AG09319 (cell line): ENCODE measurements at regions not wholly inside any gene's neighbourhood (a gene's known extent, or its start where the extent isn't known, plus 50 kb on each side); places are given as distances from the start of the nearest gene placed in this dataset.

Source experiments
- DNase-seq: peaks from one replicate; pipeline ENCODE4 v3.0.0-alpha.2; 2010; ENCODE audit warnings: low read depth; ENCODE audit errors: extremely low read depth
- TF ChIP-seq, protein P1 (sequence below): IDR thresholded peaks from 2 replicates; pipeline ENCODE4 v1.5.1; 2011; ENCODE audit warnings: low read depth, mild to moderate bottlenecking, inconsistent platforms, low read length, moderate library complexity

DNA sequence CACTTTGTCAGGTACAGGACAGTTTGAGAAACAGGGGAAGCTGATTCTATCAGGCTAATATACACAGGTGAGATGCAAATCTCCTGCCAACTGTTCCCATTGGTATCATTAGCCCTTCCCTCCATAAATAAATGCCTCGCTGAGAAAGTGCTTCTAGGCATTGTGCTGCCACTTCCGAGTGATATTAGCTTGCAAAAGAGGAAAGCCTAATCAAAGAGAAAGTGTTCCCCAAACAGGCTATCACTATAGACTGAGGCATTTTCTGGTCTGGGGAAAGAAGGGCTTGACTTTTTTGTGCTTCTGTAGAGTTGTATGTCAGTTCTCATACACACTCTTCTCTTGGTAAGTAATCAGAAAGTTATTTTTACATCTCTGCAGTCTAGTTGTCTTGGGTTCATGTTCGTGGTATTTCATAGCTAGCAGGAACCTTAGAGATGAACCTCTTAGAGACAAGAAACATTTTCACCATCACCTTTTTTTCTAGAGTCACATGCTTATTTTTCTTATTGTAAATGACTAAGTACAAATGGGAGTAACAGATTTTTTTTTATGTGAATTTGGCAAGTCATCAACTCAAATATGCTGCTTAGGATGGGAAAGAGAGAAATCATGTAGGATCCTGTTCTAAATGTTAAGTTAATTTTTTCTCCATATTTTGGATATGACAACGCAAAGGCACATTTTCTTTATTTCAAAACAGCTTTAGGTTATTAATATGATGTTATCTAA lies 1009.8 kb downstream of the ADGRL3 start:
- DNase-seq: no peak
- TF ChIP-seq, protein P1, sequence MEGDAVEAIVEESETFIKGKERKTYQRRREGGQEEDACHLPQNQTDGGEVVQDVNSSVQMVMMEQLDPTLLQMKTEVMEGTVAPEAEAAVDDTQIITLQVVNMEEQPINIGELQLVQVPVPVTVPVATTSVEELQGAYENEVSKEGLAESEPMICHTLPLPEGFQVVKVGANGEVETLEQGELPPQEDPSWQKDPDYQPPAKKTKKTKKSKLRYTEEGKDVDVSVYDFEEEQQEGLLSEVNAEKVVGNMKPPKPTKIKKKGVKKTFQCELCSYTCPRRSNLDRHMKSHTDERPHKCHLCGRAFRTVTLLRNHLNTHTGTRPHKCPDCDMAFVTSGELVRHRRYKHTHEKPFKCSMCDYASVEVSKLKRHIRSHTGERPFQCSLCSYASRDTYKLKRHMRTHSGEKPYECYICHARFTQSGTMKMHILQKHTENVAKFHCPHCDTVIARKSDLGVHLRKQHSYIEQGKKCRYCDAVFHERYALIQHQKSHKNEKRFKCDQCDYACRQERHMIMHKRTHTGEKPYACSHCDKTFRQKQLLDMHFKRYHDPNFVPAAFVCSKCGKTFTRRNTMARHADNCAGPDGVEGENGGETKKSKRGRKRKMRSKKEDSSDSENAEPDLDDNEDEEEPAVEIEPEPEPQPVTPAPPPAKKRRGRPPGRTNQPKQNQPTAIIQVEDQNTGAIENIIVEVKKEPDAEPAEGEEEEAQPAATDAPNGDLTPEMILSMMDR: no peak

GRCh38 chr4:62208921-62209320 lies 1008.8 kb downstream of the ADGRL3 start:
- TF ChIP-seq, protein P1: no peak
- DNase-seq: no peak

- TF ChIP-seq, protein P1: no peak
These were observed 1004.0 kb downstream of the ADGRL3 start for GRCh38 chr4:62204136-62204535.

DNA sequence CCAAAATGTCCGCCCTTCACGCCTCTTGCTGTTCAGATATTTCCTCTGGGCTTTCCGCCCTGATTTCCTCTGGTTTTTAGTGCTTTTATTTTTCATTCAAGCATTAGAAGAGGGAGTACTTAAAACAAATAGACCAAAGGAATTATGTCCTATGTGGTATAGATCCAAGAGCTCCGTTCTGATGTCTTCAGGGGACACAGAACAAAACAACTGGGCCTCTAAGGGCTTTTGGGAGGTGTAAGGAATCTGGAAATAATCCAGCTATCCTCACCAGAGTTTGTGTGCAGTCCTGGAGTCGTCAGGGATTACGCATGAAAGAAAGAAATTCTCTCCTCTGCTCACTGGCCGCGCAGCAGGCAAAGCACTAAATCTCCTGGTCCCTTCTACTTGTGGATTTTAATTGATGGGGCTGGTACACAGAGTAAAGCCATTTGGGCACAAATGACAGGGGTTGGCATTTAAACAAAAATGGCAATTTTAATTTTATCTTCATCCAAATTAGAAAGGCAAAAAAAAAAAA lies 999.2 kb downstream of the ADGRL3 start:
- no peak for DNase-seq
- TF ChIP-seq, protein P1: no peak

More at GRCh38 chr4:62204136-62204535, 1004.0 kb downstream of the ADGRL3 start:
- DNase-seq: no peak

GRCh38 chr4:62196338-62196737 lies 996.2 kb downstream of the ADGRL3 start:
- DNase-seq: no peak
- TF ChIP-seq, protein P1: no peak

DNA sequence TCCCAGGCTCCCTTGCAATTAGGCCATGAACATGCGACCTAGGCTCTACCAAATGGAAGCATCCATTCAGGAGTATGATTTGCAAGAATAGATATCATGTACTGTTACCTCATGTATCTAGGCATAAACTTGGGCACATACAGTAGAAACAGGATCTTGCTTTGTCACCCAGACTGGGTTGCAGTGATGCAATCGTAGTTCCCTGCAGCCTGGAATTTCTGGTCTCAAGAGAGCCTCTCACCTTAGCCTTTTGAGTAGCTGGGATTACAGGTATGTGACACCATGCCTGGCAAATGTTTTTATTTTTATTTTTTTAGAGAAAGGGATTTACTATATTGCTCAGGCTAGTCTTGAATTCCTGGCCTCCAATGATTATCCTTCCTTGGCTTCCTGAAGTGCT lies 994.2 kb downstream of the ADGRL3 start:
- TF ChIP-seq, protein P1: no peak
- no peak for DNase-seq

DNA sequence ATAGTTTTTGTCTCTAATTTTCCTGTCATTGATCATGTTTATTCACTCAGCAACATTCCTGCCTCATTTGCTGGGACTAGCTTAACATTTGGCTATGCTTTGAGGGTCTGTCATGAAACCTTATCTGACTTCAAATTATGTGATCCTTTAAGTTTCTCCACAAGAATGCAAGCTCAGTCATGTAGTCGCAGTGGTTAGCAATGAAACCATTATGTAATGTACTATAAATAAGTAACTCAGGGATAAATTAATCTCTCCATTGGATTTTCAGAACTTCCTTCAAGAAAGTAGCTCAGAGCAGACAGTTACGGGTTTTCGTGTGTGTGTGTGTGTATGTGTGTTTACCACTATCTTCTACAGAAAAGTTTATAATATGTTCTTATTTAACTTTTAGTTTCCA lies 993.6 kb downstream of the ADGRL3 start:
- TF ChIP-seq, protein P1: no peak
- no peak for DNase-seq
